ENCODE measurements at regions not wholly inside any gene's neighbourhood (a gene's known extent, or its start where the extent isn't known, plus 50 kb on each side); places are given as distances from the start of the nearest gene placed in this dataset.

- no peak for TF ChIP-seq POLR2A (IDR thresholded peaks at IDR 0.05; ENCODE audit: borderline replicate concordance, extremely low read depth, insufficient read depth, insufficient read length)
- TF ChIP-seq MAX (IDR thresholded peaks at IDR 0.05) = no peak
- TF ChIP-seq CTCF (IDR thresholded peaks at IDR 0.05 in 2 of 3, conservative IDR thresholded peaks at IDR 0.05 in 1 of 3; ENCODE audit: borderline replicate concordance in 1 of 3, insufficient read depth in 1 of 3, low read depth in 2 of 3, low read length in 2 of 3) = no peak
- no peak for TF ChIP-seq RAD21 (IDR thresholded peaks at IDR 0.05; ENCODE audit: low read depth)
- no peak for TF ChIP-seq EZH2 (IDR thresholded peaks at IDR 0.05)
- TF ChIP-seq ZFX (IDR thresholded peaks at IDR 0.05) = no peak
- no peak for TF ChIP-seq EZH2phosphoT487 (IDR thresholded peaks at IDR 0.05; ENCODE audit: borderline replicate concordance)
- TF ChIP-seq EGR1 (IDR thresholded peaks at IDR 0.05; ENCODE audit: low read depth) = no peak
- no peak for TF ChIP-seq YY1 (IDR thresholded peaks at IDR 0.05; ENCODE audit: extremely low read depth, insufficient replicate concordance, low read depth, low read length)
- TF ChIP-seq SRF (IDR thresholded peaks at IDR 0.05; ENCODE audit: low read depth) = no peak
- TF ChIP-seq ATF3 (IDR thresholded peaks at IDR 0.05) = no peak
Observed at GRCh38 chr22:48378673-48379072, 1449.0 kb downstream of the BRD1 start.
